Fibroblast of mammary gland (primary cell): ENCODE measurements at regions not wholly inside any gene's neighbourhood (a gene's known extent, or its start where the extent isn't known, plus 50 kb on each side); places are given as distances from the start of the nearest gene placed in this dataset.
A peak's percentile ranks its signal among the peaks of the same experiment; 100 is the strongest.

Experiments used
- DNase-seq: peaks from one replicate; pipeline ENCODE4 v3.0.0-alpha.2; 2010; ENCODE audit warnings: low read depth
- H3K4me3 ChIP-seq: 2 replicates; pipeline ENCODE4 v1.5.1; 2011; ENCODE audit warnings: low read depth, mild to moderate bottlenecking, low read length, moderate library complexity; ENCODE audit not compliant: control insufficient read depth
- TF ChIP-seq, protein P1 (sequence below): conservative IDR thresholded peaks from 2 replicates; pipeline ENCODE4 v1.5.1; 2011; ENCODE audit warnings: low read depth, low read length, inconsistent platforms; ENCODE audit not compliant: control insufficient read depth, insufficient read depth

DNA sequence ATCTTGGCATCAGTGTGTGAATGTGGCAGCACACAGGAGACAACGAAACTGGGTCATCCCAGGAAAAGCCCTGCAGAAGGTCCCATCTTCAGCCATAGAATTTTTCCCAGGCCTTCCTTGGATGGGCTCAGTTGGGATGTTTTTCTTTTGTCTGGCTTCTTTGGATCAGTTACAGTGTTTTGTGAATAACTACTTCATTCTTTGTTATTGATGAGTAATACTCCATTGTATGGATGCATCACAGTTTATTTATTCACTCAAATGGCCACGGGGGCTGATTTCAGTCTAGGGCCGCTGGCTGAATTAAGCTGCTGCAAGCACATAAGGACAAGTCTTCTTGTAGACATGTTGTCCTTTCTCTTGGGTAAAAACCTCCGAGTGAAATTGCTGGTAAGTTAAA lies 81.3 kb upstream of the CD93 start:
- no peak overlapping the region for H3K4me3 ChIP-seq
- DNase-seq: peak; percentile 61
- TF ChIP-seq, protein P1, sequence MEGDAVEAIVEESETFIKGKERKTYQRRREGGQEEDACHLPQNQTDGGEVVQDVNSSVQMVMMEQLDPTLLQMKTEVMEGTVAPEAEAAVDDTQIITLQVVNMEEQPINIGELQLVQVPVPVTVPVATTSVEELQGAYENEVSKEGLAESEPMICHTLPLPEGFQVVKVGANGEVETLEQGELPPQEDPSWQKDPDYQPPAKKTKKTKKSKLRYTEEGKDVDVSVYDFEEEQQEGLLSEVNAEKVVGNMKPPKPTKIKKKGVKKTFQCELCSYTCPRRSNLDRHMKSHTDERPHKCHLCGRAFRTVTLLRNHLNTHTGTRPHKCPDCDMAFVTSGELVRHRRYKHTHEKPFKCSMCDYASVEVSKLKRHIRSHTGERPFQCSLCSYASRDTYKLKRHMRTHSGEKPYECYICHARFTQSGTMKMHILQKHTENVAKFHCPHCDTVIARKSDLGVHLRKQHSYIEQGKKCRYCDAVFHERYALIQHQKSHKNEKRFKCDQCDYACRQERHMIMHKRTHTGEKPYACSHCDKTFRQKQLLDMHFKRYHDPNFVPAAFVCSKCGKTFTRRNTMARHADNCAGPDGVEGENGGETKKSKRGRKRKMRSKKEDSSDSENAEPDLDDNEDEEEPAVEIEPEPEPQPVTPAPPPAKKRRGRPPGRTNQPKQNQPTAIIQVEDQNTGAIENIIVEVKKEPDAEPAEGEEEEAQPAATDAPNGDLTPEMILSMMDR: no peak

DNA sequence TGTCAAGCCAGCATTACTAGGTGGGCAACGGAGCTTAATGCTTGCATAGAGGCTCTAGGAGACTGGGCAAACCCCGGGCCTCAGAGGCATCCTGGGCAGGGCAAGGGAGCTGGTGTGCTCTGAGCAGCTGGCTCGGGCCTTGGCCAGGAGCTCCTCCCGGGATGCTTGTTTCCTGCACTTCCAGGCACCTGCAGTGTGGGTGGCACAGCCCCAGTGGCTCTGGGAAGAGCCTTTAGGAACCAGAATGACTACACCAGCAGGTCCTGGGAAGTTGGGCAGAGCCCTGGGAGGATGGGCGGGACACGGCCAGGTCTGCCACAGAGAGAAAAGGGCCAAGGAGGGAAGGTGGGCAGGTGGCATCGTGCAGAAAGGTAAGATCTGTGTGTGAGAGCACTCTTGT lies 80.4 kb upstream of the CD93 start:
- no peak for DNase-seq
- no peak overlapping the region for H3K4me3 ChIP-seq
- TF ChIP-seq, protein P1: no peak

DNA sequence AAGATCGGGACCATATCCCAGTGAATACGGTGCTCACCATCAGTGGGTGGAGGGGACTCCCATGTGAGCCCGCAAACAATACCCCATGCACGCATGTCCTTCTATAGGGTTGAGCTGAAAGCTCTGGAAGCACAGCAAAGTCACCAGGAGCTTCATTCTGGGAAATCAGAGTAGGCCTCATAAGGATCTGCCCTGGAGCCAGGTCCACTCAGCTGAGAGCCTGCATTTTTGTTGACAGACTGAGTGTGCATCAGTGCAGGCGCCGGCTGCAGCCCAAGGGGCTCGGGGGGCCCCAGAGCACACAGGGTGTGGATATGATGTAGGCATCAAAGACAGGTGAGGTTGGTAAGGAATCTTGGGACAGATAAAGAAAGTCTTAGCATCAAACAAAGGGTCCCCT lies 79.8 kb upstream of the CD93 start:
- TF ChIP-seq, protein P1: no peak
- no peak overlapping the region for H3K4me3 ChIP-seq
- no peak for DNase-seq

DNA sequence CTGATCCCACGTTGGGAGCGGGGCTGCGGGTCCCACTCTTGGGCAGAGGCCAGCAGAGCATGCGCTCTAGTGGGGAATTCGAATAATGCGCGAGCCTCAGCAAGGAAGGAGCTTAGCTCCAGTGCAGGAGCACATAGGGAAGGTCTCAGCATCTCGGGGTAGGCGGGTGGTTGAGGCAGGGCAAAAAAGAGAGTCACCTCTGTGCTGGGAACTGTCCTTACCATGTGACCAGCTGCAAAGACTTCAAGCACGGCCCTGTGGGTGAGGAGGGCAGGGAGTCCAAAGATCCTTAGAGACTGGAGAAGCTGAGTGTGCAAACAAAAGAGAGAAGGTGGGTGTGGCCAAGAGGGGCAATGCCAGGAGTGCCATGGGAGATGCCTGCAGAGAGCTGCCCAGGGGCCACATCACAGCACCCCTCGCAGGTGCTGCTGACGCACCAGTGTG lies 79.2 kb upstream of the CD93 start:
- DNase-seq: no peak
- TF ChIP-seq, protein P1: no peak

DNA sequence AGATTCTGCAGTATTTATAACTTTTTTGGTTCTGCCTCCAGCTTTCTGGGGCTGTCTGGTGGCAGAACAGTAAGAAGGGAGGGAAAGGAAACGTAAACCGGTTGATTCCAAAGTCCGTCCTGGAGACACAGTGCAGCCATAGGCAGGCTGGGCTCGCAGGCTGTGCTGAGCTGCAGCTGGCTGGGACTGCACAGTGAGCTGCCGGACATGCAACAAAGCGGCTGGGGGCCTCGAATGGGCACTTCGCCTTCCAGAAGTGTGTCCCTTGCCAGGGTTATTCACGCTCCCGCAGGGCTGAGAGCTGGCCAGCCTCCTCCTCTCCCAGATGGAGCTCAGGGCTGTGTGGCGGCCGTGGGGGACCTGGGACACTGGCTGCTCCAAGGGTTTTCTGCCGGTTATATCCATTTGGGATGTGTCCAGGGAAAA lies 78.1 kb upstream of the CD93 start:
- no peak for DNase-seq
- TF ChIP-seq, protein P1: no peak

More for the DNA sequence above, 79.2 kb upstream of the CD93 start:
- H3K4me3 ChIP-seq: no peak overlapping the region

DNA sequence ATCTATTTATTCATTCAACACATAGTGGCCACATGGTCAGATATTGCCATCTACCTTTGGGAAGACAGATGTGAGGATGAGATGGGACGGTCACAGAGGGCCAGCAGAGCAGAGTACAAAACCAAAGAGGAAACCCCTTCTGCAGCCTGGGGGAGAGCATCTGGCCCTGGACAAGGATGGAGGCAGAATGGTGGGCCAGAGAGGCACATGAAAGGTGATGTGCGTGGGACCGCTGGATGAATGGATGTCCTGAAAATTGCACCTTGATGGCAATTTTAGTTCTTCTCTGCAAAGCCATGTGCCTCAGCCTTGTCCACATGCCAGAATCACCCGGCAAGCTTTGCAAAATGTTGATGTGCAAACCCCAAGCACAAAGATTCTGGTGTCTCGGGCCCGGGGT lies 77.4 kb upstream of the CD93 start:
- no peak for DNase-seq
- no peak overlapping the region for H3K4me3 ChIP-seq
- TF ChIP-seq, protein P1: no peak

More for the DNA sequence above, 78.1 kb upstream of the CD93 start:
- no peak overlapping the region for H3K4me3 ChIP-seq

DNA sequence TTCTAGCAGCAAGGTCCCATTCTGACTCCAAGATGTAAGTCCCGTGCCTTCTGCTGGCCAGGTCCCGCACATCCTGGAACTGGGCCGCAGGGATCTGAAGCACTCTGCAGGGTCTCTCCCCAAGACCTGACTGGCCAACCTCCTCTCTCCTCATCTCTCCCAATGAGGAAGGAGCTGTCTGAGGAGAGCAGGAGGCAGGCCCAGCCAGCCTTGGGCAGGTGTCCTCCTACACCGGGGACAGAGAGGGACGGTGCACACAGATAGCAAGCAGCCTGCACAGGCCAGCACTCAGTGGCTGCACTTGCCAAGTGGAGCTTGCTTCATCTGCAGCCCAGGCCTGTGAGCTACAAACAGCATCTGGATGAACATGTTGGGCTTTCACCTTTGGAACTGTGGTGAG lies 76.8 kb upstream of the CD93 start:
- TF ChIP-seq, protein P1: no peak
- DNase-seq: no peak
- no peak overlapping the region for H3K4me3 ChIP-seq
